Spleen (tissue), 7 donors: ENCODE measurements at regions not wholly inside any gene's neighbourhood (a gene's known extent, or its start where the extent isn't known, plus 50 kb on each side); places are given as distances from the start of the nearest gene placed in this dataset.

Experiments
- CTCF ChIP-seq, 11 experiments: fragments of 200-600 bp in 7 of 11; fragments of 450-650 bp in 4 of 11; sonication (generic) in 4 of 11; IDR thresholded peaks in 8 of 11; conservative IDR thresholded peaks in 3 of 11; 1 replicate in 7 of 11; 2 replicates in 4 of 11; pipeline versions ENCODE4 v1.4.0 to v1.8.0; 2016 to 2021; ENCODE audit warnings: antibody characterized with exemption in 11 of 11, inconsistent platforms in 4 of 11, mild to moderate bottlenecking in 1 of 11
- POLR2AphosphoS5 ChIP-seq, 3 donors: sonication (generic); formaldehyde crosslinking; IDR thresholded peaks; one replicate each; pipeline ENCODE4 v1.5.1; 2017; ENCODE audit warnings: antibody characterized with exemption in 3 of 3
- donor health status: DM: no; HTN: no; CAD: no; lungs with moderate emphysema.
- donor health status: DM: no; HTN: no; CAD: no.
- donor health status: DM: no; HTN: no; CAD: no.

- TF ChIP-seq CTCF (IDR thresholded peaks at IDR 0.05 in 8 of 11, conservative IDR thresholded peaks at IDR 0.05 in 3 of 11) (no peak), POLR2AphosphoS5 (IDR thresholded peaks at IDR 0.05) (no peak)
Measured at GRCh38 chr2:147442816-147443215, 402.0 kb upstream of the ACVR2A start.
